GM12878 (cell line): ENCODE measurements at regions not wholly inside any gene's neighbourhood (a gene's known extent, or its start where the extent isn't known, plus 50 kb on each side); places are given as distances from the start of the nearest gene placed in this dataset.

Experiments
- ATAC-seq: fragments of 200-7000 bp; cut with Tn5 transposase; 3 replicates; pipeline ENCODE4 v1.9.1; 2020; ENCODE audit warnings: mild to moderate bottlenecking, moderate library complexity
- BruUV-seq: library from RNA; stranded (reverse); fragments of 400-500 nt; replicated peaks from 2 replicates; lab custom pipeline; 2021; lab: Mats Ljungman, UMichigan
- CTCF ChIA-PET: fragments of 300-600 bp; sonication (Branson Sonifier 250); formaldehyde crosslinking; extraction: SDS; loops from one replicate; lab custom pipeline; 2021; ENCODE audit warnings: inconsistent platforms; lab: Yijun Ruan, JAX
- POLR2A ChIA-PET: fragments of 350-600 bp; formaldehyde crosslinking; extraction: SDS; loops from one replicate; lab custom pipeline; 2021; ENCODE audit warnings: inconsistent platforms; lab: Charles Lee
- RAD21 ChIA-PET: fragments of 300-600 bp; sonication (Branson Sonifier 250); formaldehyde crosslinking; loops from one replicate; lab custom pipeline; 2023; ENCODE audit warnings: antibody characterized with exemption; ENCODE audit not compliant: unreplicated experiment; lab: Charles Lee
- SMC1A ChIA-PET: fragments of 300-600 bp; sonication (Branson Sonifier 250); formaldehyde crosslinking; loops from one replicate; lab custom pipeline; 2023; ENCODE audit not compliant: unreplicated experiment, uncharacterized antibody; lab: Charles Lee
- DNase-seq: peaks from one replicate; pipeline ENCODE4 v3.0.0-alpha.2; 2011; ENCODE audit warnings: low read depth, low spot score
- FAIRE-seq: peaks from 3 replicates; lab custom pipeline; 2011; peaks lifted over from hg19 to GRCh38; lab: Jason Lieb, UNC
- H2AFZ ChIP-seq: 2 replicates; pipeline ENCODE4 v1.6.0; 2011; ENCODE audit warnings: low read depth, low read length, control low read depth; ENCODE audit not compliant: control insufficient read depth
- H3K27ac ChIP-seq: 2 replicates; pipeline ENCODE4 v1.5.1; 2011; ENCODE audit warnings: control low read depth; ENCODE audit not compliant: control insufficient read depth, insufficient read depth
- H3K27me3 ChIP-seq, 2 experiments: replicated peaks in 1 of 2; 2 replicates each; pipeline versions ENCODE4 v1.6.0 to v1.6.1; 2011; ENCODE audit warnings: low read length in 1 of 2; ENCODE audit not compliant: control insufficient read depth in 2 of 2, insufficient read depth in 2 of 2
- H3K36me3 ChIP-seq, 2 experiments: 2 replicates each; pipeline ENCODE4 v1.5.1; 2011; ENCODE audit warnings: low read length in 1 of 2; ENCODE audit not compliant: control insufficient read depth in 2 of 2, insufficient read depth in 2 of 2
- H3K4me1 ChIP-seq: 2 replicates; pipeline ENCODE4 v1.6.1; 2011; ENCODE audit warnings: mild to moderate bottlenecking, low read length, moderate library complexity, mixed read lengths; ENCODE audit not compliant: control insufficient read depth, insufficient read depth
- H3K4me2 ChIP-seq: 2 replicates; pipeline ENCODE4 v1.6.0; 2011; ENCODE audit warnings: control low read depth; ENCODE audit not compliant: control insufficient read depth, insufficient read depth
- H3K4me3 ChIP-seq: fragments of 200-600 bp; sonication (generic); 2 replicates; pipeline ENCODE4 v1.5.1; 2016
- H3K79me2 ChIP-seq: 2 replicates; pipeline ENCODE4 v1.6.0; 2011; ENCODE audit warnings: low read length; ENCODE audit not compliant: control insufficient read depth, insufficient read depth
- H3K9ac ChIP-seq: 2 replicates; pipeline ENCODE4 v1.8.0; 2011; ENCODE audit warnings: low read length, control low read depth, mixed read lengths; ENCODE audit not compliant: control insufficient read depth, insufficient read depth
- H3K9me3 ChIP-seq: replicated peaks from 3 replicates; pipeline ENCODE4 v1.5.1; 2011; ENCODE audit warnings: mild to moderate bottlenecking, low read length; ENCODE audit not compliant: control insufficient read depth, insufficient read depth
- H4K20me1 ChIP-seq: 2 replicates; pipeline ENCODE4 v1.6.0; 2011; ENCODE audit not compliant: control insufficient read depth, insufficient read depth
- ATF7 ChIP-seq: fragments of 450-650 bp; IDR thresholded peaks from 2 replicates; pipeline ENCODE4 v1.6.1; 2016; ENCODE audit warnings: low read depth, mild to moderate bottlenecking
- FOXM1 ChIP-seq: IDR thresholded peaks from 2 replicates; pipeline ENCODE4 v1.6.1; 2012; ENCODE audit warnings: low read depth, mild to moderate bottlenecking, inconsistent platforms, low read length, moderate library complexity
- KDM1A ChIP-seq: fragments of 200-600 bp; sonication (generic); IDR thresholded peaks from 2 replicates; pipeline ENCODE4 v1.6.1; 2016; ENCODE audit warnings: borderline replicate concordance
- NRF1 ChIP-seq: conservative IDR thresholded peaks from 2 replicates; pipeline ENCODE4 v1.6.1; 2011; ENCODE audit warnings: mild to moderate bottlenecking, low read depth, low read length, improper control_type of control experiment
- PAX5 ChIP-seq: IDR thresholded peaks from 2 replicates; pipeline ENCODE4 v1.6.1; 2011; ENCODE audit warnings: low read depth, low read length, borderline replicate concordance
- RAD21 ChIP-seq: IDR thresholded peaks from 2 replicates; pipeline ENCODE4 v1.6.1; 2011; ENCODE audit warnings: mild to moderate bottlenecking, low read depth, low read length, moderate library complexity; ENCODE audit not compliant: insufficient read depth
- SMC3 ChIP-seq: IDR thresholded peaks from 2 replicates; pipeline ENCODE4 v1.6.1; 2011; ENCODE audit warnings: low read length, improper control_type of control experiment, borderline replicate concordance
- ZNF207 ChIP-seq: fragments of 450-650 bp; IDR thresholded peaks from 2 replicates; pipeline ENCODE4 v1.6.1; 2014; ENCODE audit warnings: antibody characterized with exemption, mild to moderate bottlenecking, borderline replicate concordance
- WGBS: methylation state at CpG from one replicate; pipeline ENCODE4 v1.1.6; 2016; ENCODE audit warnings: low lambda C conversion rate; ENCODE audit not compliant: insufficient replicate concordance, insufficient coverage; ENCODE audit errors: missing lambda C conversion rate; 5-methylcytosine and 5-hydroxymethylcytosine counted together
- in situ Hi-C: fragments of 300-500 bp; cut with MboI; formaldehyde crosslinking; loops from 9 replicates; pipeline ENCODE4 v1.14.3; 2018; ENCODE audit warnings: mixed read lengths
- intact Hi-C: fragments of 100-400 bp; cut with micrococcal nuclease; formaldehyde crosslinking; loops from one replicate; pipeline ENCODE4 v1.14.2; 2022; ENCODE audit not compliant: unreplicated experiment
- TF ChIP-seq, protein P1 (sequence below), 3 experiments: IDR thresholded peaks in 2 of 3; conservative IDR thresholded peaks in 1 of 3; 2 replicates each; pipeline ENCODE4 v1.5.1; 2011; ENCODE audit warnings: low read depth in 3 of 3, low read length in 3 of 3, mild to moderate bottlenecking in 3 of 3, control low read depth in 2 of 3, moderate library complexity in 2 of 3, inconsistent platforms in 1 of 3, mixed read lengths in 1 of 3; ENCODE audit not compliant: control insufficient read depth in 2 of 3, insufficient read depth in 1 of 3; ENCODE audit errors: extremely low read depth in 1 of 3

DNA sequence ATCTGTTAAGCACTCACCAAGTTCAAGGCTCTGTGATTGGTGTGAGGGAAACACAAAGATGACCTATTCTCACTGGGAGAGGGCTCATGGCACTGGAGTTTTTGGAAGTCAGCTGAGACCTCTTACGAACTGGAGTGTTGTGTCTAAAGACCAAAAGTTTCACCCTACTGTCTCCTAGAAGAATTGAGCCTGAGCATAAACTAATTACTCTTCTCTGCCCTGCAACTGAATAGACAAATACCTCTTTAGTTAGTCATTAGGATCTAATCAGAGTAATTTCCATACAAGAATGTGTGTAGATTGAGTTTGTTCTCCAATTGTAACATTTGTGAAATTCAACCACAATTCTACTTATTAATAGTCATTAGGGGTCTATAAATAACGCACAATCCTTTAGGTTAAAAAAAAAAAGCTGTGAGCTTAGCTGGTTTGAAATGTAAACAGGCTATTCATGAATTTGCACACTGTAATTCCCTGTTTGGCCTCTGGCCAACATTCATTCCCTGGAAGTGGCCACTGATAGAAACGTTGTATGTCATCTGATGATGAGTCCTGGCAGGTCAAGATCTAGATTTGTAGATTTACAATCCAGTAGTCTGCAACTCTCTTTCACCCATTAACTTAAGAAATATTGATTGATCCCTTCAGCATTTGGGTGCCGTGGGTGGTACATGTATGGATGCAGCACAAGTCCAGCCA lies 76.8 kb upstream of the SOX14 start:
- no peak overlapping the region for H3K9ac ChIP-seq
- FAIRE-seq (no peak), ATAC-seq (no peak), DNase-seq (no peak)
- intact Hi-C loops: no loop called here
- no peak overlapping the region for H2AFZ ChIP-seq
- no peaks in the 10 kb centered on the region for H3K27me3 ChIP-seq
- CTCF ChIA-PET: interaction anchor here (1.8 kb wide), 1 partner anchor 8 kb away, joined by 5 read pairs; no protein-coding TSS in a partner anchor
- H3K9me3 ChIP-seq: no peaks in the 10 kb centered on the region
- in situ Hi-C loops: loop anchor here (5.0 kb wide), 1 partner anchor 565 kb away; no protein-coding TSS in a partner anchor
- POLR2A ChIA-PET: no interaction called here
- no peak overlapping the region for H3K27ac ChIP-seq
- no peaks in the 10 kb centered on the region for H3K79me2 ChIP-seq
- RAD21 ChIA-PET: no interaction called here
- SMC1A ChIA-PET: no interaction called here
- TF ChIP-seq ATF7: no peak
- no peak overlapping the region for H3K4me2 ChIP-seq
- no peaks in the 10 kb centered on the region for H3K4me1 ChIP-seq
- WGBS: 22% methylated on average over 4 of the region's 4 CpGs
- BruUV-seq: no TSS peak
- H4K20me1 ChIP-seq: no peaks in the 10 kb centered on the region
- H3K36me3 ChIP-seq: no peaks in the 10 kb centered on the region
- H3K4me3 ChIP-seq: no peak overlapping the region

DNA sequence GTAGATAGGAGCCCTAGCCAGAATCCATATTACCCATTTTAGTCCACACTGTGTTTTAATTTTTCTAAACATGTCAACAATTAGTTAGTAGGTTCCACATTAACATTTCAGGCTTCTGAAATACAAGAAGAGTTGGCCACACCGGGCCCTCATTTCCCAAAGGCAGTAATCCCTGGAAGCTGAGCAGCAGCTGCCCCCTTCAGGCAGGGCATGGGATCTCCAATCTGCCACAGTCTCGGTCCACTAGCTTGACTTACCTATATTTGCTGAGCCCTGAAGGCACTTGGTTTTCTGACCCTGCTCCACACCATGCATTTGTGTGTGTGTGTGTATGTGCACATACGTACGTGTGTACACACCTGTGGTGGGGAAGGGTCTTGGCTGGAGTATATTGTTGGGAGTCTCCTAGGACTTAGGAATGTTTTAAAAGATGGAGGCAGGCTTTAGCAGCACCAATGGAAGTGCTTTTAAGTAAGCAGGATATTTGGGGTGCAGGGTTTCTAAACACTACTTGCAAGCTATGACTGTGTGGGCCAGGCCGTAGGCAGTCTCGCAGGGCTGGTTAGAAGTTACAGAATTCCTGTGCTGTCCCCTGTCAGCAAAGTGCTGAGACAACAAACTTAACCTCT lies 71.2 kb upstream of the SOX14 start:
- Histone ChIP-seq H3K4me3 (no peak overlapping the region), H3K27ac (no peak overlapping the region), H3K36me3 (no peaks in the 10 kb centered on the region), H3K4me1 (no peaks in the 10 kb centered on the region), H4K20me1 (no peaks in the 10 kb centered on the region), H3K4me2 (no peak overlapping the region), H3K9me3 (no peaks in the 10 kb centered on the region), H3K79me2 (no peaks in the 10 kb centered on the region), H2AFZ (no peak overlapping the region), H3K9ac (no peak overlapping the region), H3K27me3 (no peaks in the 10 kb centered on the region)
- POLR2A ChIA-PET: no interaction called here
- CTCF ChIA-PET: interaction anchor here (0.9 to 5.3 kb wide), 14 partner anchors 10 to 606 kb away, joined by 3 to 44 read pairs (median 4); no protein-coding TSS in a partner anchor
- RAD21 ChIA-PET: interaction anchor here (0.6 to 2.9 kb wide), 13 partner anchors 9 to 660 kb away, joined by 3 to 22 read pairs (median 4); no protein-coding TSS in a partner anchor
- 5% methylated on average over 6 of the region's 6 CpGs for WGBS
- peak; percentile 3 for DNase-seq
- FAIRE-seq: no peak
- ATAC-seq: peak; percentile 86
- no TSS peak for BruUV-seq
- peak; percentile 80 for TF ChIP-seq RAD21
- peak; percentile 79 for TF ChIP-seq SMC3
- TF ChIP-seq PAX5: peak; percentile 47; the same call in 1 of the 2 replicates
- no peak for TF ChIP-seq FOXM1
- no peak for TF ChIP-seq NRF1
- TF ChIP-seq ZNF207: no peak
- TF ChIP-seq, protein P1, sequence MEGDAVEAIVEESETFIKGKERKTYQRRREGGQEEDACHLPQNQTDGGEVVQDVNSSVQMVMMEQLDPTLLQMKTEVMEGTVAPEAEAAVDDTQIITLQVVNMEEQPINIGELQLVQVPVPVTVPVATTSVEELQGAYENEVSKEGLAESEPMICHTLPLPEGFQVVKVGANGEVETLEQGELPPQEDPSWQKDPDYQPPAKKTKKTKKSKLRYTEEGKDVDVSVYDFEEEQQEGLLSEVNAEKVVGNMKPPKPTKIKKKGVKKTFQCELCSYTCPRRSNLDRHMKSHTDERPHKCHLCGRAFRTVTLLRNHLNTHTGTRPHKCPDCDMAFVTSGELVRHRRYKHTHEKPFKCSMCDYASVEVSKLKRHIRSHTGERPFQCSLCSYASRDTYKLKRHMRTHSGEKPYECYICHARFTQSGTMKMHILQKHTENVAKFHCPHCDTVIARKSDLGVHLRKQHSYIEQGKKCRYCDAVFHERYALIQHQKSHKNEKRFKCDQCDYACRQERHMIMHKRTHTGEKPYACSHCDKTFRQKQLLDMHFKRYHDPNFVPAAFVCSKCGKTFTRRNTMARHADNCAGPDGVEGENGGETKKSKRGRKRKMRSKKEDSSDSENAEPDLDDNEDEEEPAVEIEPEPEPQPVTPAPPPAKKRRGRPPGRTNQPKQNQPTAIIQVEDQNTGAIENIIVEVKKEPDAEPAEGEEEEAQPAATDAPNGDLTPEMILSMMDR (IDR thresholded peaks at IDR 0.05 in 2 of 3, conservative IDR thresholded peaks at IDR 0.05 in 1 of 3; ENCODE audit: control insufficient read depth in 2 of 3, extremely low read depth in 1 of 3, insufficient read depth in 1 of 3, low read depth in 3 of 3, low read length in 3 of 3): peak; percentile 64 to 75 (median 66)
- TF ChIP-seq KDM1A: no peak
- in situ Hi-C loops: no loop called here
- SMC1A ChIA-PET: interaction anchor here (0.8 to 3.6 kb wide), 7 partner anchors 15 to 663 kb away, joined by 3 to 32 read pairs (median 3); no protein-coding TSS in a partner anchor
- intact Hi-C loops: loop anchor here (2.0 kb wide), 3 partner anchors 572 to 660 kb away; no protein-coding TSS in a partner anchor
